Ishikawa (cell line): ENCODE measurements at regions not wholly inside any gene's neighbourhood (a gene's known extent, or its start where the extent isn't known, plus 50 kb on each side); places are given as distances from the start of the nearest gene placed in this dataset.

Experiments
- CEBPB ChIP-seq: IDR thresholded peaks from 2 replicates; pipeline ENCODE4 v1.6.1; 2012
- EP300 ChIP-seq: IDR thresholded peaks from 2 replicates; pipeline ENCODE4 v1.6.1; 2012; ENCODE audit warnings: borderline replicate concordance
- TAF1 ChIP-seq: IDR thresholded peaks from 2 replicates; pipeline ENCODE4 v1.6.1; 2012; ENCODE audit warnings: low read depth, mild to moderate bottlenecking
- YY1 ChIP-seq: IDR thresholded peaks from 2 replicates; pipeline ENCODE4 v1.6.1; 2012; ENCODE audit warnings: low read depth

DNA sequence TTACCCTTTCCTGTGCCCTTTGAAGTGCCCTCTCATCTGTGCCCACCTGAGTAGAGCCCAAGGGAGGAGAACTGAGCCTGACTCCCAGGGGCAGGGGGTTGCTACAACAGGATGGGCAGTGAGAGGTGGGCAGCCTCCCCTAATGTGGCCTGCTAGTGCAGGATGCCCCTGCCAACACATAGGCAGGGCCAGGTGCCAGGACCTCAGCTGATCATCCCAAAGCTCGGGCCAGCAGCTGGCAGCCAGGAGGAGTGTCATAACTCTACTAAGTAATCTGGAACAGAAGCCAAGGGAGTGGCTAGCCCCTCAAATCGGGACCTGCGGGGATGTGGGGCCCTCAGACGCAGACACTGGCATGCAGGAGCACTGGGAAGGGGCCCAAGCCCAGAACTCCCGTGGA lies 208.8 kb upstream of the RAB4A start:
- TF ChIP-seq EP300 (no peak), CEBPB (no peak), YY1 (no peak), TAF1 (no peak)
